Ramos (cell line): ENCODE measurements at regions not wholly inside any gene's neighbourhood (a gene's known extent, or its start where the extent isn't known, plus 50 kb on each side); places are given as distances from the start of the nearest gene placed in this dataset.
"Not testable (repeated sequence)": the region's sequence is repeated elsewhere in the genome, so short reads cannot be mapped to it uniquely, and the experiment has no call there.

Source experiments
- in situ Hi-C: fragments of 300-500 bp; cut with MboI; formaldehyde crosslinking; loops from one replicate; pipeline ENCODE4 v1.14.3; 2022; ENCODE audit warnings: low sequenced_read_pairs; ENCODE audit not compliant: unreplicated experiment

DNA sequence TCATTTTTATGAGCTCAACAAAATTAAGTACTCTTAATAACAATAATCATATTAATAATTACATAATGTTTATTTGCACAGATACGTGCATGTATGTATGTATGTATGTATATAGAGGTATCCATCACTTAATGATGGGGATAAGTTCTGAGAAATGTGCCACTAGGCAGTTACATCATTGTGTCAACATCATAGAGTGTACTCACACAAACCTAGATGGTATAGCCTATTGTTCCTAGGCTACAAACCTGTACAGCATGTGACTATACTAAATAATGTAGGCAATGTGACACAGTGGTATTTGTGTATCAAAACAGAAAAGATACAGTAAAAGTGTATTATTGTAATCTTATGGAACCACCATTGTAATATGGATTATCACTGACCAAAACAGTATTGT is 874.7 kb upstream of the GBE1 start:
- in situ Hi-C loops = no loop called here

DNA sequence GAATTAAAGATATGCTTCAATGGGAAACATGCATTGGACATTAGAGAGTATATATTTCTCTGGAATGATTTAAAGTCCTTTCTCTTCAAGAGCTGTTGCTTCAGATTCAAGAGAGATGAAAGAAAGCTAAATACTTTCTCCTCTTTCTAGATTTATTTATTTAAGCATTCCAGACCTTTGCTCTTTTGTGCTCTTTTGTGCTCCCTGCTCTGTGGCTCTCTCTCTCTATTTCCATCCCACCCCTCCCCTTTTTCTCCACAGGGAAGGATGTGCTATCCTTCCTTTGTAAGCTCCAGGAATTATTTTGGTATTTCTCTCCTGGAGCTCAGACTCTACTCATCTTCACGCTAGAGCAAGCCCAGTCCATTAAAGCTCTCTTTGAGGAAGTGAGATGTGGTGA is 871.9 kb upstream of the GBE1 start:
- in situ Hi-C loops = no loop called here

DNA sequence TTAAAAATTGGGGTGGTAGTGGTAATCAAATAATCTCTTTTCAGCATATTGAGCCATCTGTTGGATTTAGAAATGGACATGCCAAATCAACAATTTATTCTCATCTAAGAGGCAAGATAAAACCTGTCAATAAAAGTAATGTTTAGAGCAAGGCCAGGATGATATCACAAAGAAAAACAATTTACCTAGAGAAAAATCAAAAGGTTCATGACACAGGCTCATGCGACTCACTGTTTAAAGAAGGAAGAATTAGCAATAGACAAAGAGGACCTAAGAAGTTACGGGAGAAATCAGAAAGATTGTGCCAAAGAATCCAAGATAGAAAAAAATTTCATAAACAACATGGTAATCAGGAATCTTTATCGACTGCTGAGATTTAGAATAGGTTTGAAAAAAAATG is 868.5 kb upstream of the GBE1 start:
- in situ Hi-C loops = no loop called here

GRCh38 chr3:82628385-82629014 is 867.1 kb upstream of the GBE1 start:
- in situ Hi-C loops = no loop called here

DNA sequence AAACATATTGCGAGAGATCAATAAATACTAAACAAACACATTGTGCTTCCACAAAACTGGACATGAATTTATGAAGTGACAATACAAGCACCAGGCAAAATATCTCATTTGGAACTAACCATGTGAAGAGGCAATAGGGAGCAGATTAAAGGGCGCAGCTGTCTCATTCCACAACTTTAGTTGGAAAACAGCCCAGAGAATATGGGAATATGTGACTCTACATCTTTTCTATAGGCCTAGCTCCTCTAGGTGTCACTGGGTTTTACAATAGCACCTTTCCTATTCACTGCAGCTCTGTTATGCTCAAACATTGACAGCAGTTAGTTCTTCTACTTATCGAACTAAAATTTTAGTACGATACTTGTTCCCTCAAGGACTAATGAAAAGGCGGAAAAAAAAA is 866.3 kb upstream of the GBE1 start:
- in situ Hi-C loops = no loop called here

DNA sequence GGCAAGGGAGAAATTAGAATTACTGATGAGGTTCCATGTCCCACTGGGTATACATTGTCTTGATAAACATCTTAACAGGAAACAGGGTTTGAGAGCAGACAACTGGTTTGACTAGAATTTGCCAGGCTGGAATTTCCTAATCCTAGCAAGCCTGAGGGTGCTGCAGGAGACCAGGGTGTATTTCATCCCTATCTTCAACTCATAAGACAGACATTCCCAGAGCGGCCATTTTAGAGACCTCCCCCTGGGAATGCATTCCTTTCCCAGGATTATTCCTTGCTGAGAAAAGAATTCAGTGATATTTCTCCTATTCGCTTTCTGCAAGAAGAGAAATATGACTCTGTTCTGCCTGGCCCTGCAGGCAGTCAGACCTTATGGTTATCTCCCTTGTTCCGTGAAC is 859.3 kb upstream of the GBE1 start:
- in situ Hi-C loops = not testable (repeated sequence)

DNA sequence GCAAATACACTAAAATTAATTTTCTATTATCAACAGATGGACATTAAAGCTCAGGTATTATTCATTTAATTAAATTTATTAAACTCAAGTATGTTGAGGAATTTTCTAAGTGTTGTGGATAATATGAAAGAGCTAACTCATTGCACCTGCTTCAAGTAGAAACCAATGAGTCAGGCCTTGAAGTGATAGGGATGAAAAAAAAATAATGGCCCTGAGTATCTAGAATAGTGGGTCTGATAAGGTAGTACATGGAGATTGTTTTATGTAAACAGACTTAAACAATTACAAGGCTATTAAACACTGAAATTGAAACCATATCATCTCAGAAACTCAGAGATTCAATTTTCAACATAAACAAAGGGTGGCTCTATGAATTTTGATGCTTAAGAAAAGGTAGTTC is 857.1 kb upstream of the GBE1 start:
- in situ Hi-C loops = no loop called here

DNA sequence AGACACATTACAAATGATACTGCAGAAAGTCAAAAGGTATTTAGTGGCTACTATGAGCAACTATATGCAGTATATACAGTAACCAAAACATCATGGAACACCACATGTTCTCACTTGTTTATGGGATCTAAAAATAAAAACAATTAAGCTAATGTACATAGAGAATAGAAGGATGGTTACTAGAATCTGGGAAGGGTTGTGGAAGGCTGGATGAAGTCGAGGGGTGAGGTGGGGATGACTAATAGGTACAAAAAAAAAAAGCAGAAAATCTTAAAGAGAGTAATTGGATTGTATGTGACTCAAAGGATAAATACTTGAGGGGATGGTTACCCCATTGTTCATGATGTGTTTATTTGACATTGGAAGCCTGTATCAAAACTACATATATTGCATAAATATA is 848.8 kb upstream of the GBE1 start:
- in situ Hi-C loops = no loop called here

- in situ Hi-C loops = no loop called here
Observed at GRCh38 chr3:82607391-82607790, 845.9 kb upstream of the GBE1 start.

- in situ Hi-C loops = no loop called here
Observed at GRCh38 chr3:82596805-82597204, 835.4 kb upstream of the GBE1 start.

- in situ Hi-C loops = no loop called here
Observed at GRCh38 chr3:82595530-82595929, 834.1 kb upstream of the GBE1 start.

GRCh38 chr3:82587174-82587573 is 825.7 kb upstream of the GBE1 start:
- in situ Hi-C loops = no loop called here

DNA sequence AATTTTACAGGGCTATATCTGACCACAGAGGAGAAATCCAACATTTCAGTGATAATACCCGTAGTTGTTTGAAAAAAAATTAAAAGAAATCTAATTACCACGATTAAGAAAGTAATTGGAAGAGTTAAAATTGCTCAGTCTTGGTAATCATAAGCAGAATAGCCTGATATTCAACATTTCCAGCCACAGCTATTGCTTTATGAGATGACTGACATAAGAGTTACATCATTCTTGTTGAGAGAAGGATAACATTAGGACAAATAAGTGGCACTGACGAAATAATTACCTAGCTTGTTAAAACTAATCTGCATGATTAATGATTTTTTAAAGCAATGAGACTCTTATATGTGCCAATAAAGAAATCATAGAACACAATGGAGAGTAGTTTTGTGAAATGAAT is 825.0 kb upstream of the GBE1 start:
- in situ Hi-C loops = no loop called here

DNA sequence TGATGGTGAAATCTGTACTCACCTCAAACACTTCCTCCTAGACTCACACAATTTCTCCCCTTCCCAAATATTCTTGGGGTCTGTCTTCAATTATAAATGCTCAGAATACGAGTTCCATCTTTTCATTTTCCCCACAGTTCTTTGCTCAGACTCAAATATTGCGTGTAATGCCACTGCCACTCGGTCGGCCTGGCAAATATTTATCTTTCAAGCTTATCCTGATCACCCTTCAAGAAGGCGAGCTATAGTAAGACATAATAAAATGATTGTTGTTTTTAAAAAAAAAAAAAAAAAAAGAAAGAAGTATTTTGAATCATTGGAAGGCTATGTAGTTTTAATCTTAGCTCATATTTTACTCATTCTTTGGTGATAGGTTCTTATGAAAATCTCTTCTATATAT is 824.6 kb upstream of the GBE1 start:
- in situ Hi-C loops = not testable (repeated sequence)

GRCh38 chr3:82585591-82585990 is 824.1 kb upstream of the GBE1 start:
- in situ Hi-C loops = not testable (repeated sequence)

- in situ Hi-C loops = not testable (repeated sequence)
Observed at GRCh38 chr3:82584861-82585260, 823.4 kb upstream of the GBE1 start.

- in situ Hi-C loops = not testable (repeated sequence)
Observed at GRCh38 chr3:82584415-82584814, 823.0 kb upstream of the GBE1 start.

DNA sequence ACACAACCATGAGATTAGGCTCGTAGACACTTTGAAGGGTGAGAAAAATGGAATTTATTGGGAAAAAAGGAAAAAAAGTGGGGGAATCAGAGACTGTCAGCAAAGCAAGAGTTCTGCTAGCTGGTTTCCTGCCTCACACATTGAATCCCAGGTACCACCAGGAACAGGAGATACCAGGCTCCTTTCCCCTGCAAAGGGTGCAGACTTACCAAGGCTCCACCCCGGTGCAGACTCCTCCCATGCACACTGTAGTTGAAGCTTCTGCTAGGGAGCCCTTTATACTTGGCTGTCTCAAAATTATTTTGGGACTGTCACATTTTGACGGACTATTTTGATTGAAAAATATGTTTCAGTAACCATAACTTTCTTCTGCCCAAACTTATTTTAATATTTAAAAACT is 819.9 kb upstream of the GBE1 start:
- in situ Hi-C loops = no loop called here

DNA sequence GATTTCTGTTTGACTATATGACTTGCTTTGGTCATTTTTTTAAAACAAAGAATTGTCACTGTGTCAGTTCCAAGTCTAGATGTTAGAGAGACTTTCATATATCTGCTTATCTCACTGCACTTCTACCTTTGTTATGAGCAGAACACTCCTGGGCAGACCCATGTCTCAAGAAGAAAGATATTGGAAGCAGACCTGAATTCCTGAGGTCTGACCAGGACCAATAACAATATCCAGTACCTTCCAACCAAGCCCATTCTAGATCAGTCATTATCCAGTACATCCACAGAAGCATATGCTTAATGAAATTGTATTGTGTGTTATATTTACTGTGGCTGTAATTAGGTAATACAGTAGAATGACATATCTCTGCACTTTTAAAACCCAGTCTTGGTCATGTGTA is 811.3 kb upstream of the GBE1 start:
- in situ Hi-C loops = no loop called here

GRCh38 chr3:82568776-82569338 is 807.4 kb upstream of the GBE1 start:
- in situ Hi-C loops = no loop called here

DNA sequence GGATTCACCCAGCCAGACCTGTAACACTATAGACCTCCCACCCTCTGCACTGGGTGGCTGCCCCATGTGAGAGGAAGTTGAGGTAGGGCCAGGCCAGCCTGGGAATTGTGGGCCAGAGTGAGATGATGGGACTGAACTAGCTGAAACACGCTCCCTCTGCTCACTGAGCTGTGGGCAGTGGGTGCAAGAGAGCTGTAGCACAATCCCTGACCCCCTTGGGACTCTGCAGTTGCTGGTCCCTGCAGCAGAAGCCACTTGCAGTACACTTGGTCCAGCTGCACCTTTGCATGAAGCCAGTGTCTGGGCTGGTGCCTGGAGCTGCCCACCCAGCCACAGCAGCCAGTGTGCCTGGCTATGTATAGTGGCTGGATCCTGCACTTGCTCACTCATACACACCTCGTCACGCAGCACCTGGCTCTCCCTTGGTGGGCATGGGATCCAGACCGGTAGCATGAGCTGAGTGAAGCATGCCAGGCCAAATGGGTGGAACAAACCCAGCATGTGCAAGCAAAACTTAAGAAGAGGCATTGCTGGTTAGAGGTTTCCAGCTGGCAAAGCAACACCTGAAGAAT is 805.7 kb upstream of the GBE1 start:
- in situ Hi-C loops = no loop called here

- in situ Hi-C loops = no loop called here
Observed at GRCh38 chr3:82562896-82563295, 801.5 kb upstream of the GBE1 start.
